Caco-2 (cell line): ENCODE measurements at regions not wholly inside any gene's neighbourhood (a gene's known extent, or its start where the extent isn't known, plus 50 kb on each side); places are given as distances from the start of the nearest gene placed in this dataset.
A peak's percentile ranks its signal among the peaks of the same experiment; 100 is the strongest.

Experiments
- BruUV-seq: library from RNA; stranded (reverse); fragments of 400-500 nt; replicated peaks from 2 replicates; lab custom pipeline; 2021; lab: Mats Ljungman, UMichigan
- CTCF ChIA-PET: fragments of 300-600 bp; sonication (Branson Sonifier 250); formaldehyde crosslinking; loops from one replicate; lab custom pipeline; 2022; ENCODE audit warnings: antibody characterized with exemption; lab: Charles Lee
- POLR2A ChIA-PET: fragments of 300-600 bp; sonication (Branson Sonifier 250); formaldehyde crosslinking; loops from one replicate; lab custom pipeline; 2022; ENCODE audit warnings: antibody characterized with exemption; lab: Charles Lee
- DNase-seq, 2 experiments: peaks; one replicate each; pipeline versions ENCODE4 v3.0.0 to v3.0.0-alpha.2; 2020 to 2022
- H3K27me3 ChIP-seq: replicated peaks from 2 replicates; pipeline ENCODE4 v1.6.0; 2011; ENCODE audit warnings: low read length; ENCODE audit not compliant: control insufficient read depth, insufficient read depth
- H3K36me3 ChIP-seq: 2 replicates; pipeline ENCODE4 v1.5.1; 2011; ENCODE audit warnings: low read length; ENCODE audit not compliant: control insufficient read depth, insufficient read depth
- H3K4me1 ChIP-seq: fragments of 250-450 bp; sonication (Bioruptor Pico); 2 replicates; pipeline ENCODE4 v1.5.1; 2020; ENCODE audit warnings: mild to moderate bottlenecking
- H3K4me3 ChIP-seq: 2 replicates; pipeline ENCODE4 v1.5.1; 2011; ENCODE audit warnings: low read depth, mild to moderate bottlenecking, control low read depth, low read length
- H3K9me3 ChIP-seq: fragments of 250-450 bp; sonication (Bioruptor Pico); 2 replicates; pipeline ENCODE4 v1.5.1; 2020; ENCODE audit warnings: mild to moderate bottlenecking, moderate library complexity
- H3K27ac Mint-ChIP-seq: one replicate; pipeline ENCODE4 v1.8.0; 2022; ENCODE audit warnings: mixed read lengths; ENCODE audit not compliant: unreplicated experiment
- H3K27me3 Mint-ChIP-seq: one replicate; pipeline ENCODE4 v1.8.0; 2022; ENCODE audit warnings: mixed read lengths; ENCODE audit not compliant: insufficient read depth, unreplicated experiment
- H3K36me3 Mint-ChIP-seq: one replicate; pipeline ENCODE4 v1.8.0; 2022; ENCODE audit warnings: mild to moderate bottlenecking, mixed read lengths; ENCODE audit not compliant: insufficient read depth, unreplicated experiment
- H3K4me1 Mint-ChIP-seq: one replicate; pipeline ENCODE4 v1.8.0; 2022; ENCODE audit warnings: low read depth, mixed read lengths; ENCODE audit not compliant: unreplicated experiment
- H3K4me3 Mint-ChIP-seq: one replicate; pipeline ENCODE4 v1.8.0; 2022; ENCODE audit warnings: mild to moderate bottlenecking, moderate library complexity, mixed read lengths; ENCODE audit not compliant: unreplicated experiment
- H3K9me3 Mint-ChIP-seq: one replicate; pipeline ENCODE4 v1.8.0; 2022; ENCODE audit warnings: mixed read lengths; ENCODE audit not compliant: unreplicated experiment
- intact Hi-C: fragments of 100-400 bp; cut with micrococcal nuclease; formaldehyde crosslinking; loops from one replicate; pipeline ENCODE4 v1.10.0; 2022; ENCODE audit not compliant: unreplicated experiment
- TF ChIP-seq, protein P1 (sequence below), 2 experiments: fragments of 200-600 bp in 1 of 2; IDR thresholded peaks; 1 replicate in 1 of 2; 2 replicates in 1 of 2; pipeline versions ENCODE4 v1.5.1 to v1.8.0; 2011 to 2022; ENCODE audit warnings: antibody characterized with exemption in 1 of 2, control low read depth in 1 of 2, inconsistent platforms in 1 of 2, low read depth in 1 of 2, low read length in 1 of 2, mild to moderate bottlenecking in 1 of 2, moderate library complexity in 1 of 2; ENCODE audit not compliant: insufficient read depth in 1 of 2, severe bottlenecking in 1 of 2, unreplicated experiment in 1 of 2

DNA sequence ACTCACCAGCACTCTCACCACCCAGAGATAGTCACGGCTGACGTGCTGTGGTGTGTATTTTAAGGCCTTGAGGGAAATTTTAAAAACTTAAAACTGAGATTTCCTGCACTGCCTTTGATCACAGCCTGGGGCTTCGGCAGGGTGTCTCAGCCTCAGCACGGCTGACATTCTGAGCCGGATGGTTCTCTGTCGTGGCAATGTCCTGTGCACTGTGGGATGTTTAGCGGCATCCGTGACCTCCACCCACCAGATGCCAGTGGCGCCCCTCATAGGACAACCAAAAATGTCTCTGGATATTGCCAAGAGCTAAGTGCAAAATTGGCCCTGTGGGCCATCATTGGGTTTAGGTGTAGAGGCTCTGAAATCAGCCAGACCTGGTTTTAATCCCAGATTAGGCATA, 142.2 kb upstream of the KCNG1 start:
- peak in 1 of 2 experiments; percentile 25 for DNase-seq
- intact Hi-C loops: no loop called here
- BruUV-seq: no TSS peak

DNA sequence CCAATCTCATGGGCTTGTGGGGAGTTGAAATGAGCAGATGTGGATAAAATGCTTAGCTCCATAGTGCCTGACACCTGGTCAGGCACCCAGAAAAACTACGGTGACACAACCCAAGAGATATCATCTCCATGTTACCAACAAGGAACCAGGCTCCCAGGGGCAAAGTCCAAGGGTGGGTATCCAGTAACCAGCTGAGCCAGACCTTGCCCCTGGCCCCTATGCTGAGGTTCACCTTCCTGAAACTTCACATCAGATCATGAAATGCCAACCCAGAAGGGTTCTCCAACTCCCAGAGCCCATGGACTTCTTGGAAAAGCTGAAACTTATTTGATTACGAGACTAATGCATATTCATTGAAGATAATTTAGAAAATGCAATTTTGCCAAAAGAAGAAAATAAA, 141.8 kb upstream of the KCNG1 start:
- H3K36me3 ChIP-seq: no peaks in the 10 kb centered on the region
- no TSS peak for BruUV-seq
- peaks cover 3% of the 10 kb centered on the region for H3K27me3 ChIP-seq
- Mint-ChIP-seq H3K36me3 (no peaks in the 10 kb centered on the region), H3K4me1 (no peaks in the 10 kb centered on the region), H3K4me3 (no peak overlapping the region), H3K27me3 (peaks cover 18% of the 10 kb centered on the region), H3K27ac (no peak overlapping the region), H3K9me3 (no peaks in the 10 kb centered on the region)
- H3K4me1 ChIP-seq: peaks cover 4% of the 10 kb centered on the region; the same call in 1 of the 2 replicates
- intact Hi-C loops: loop anchor here (5.0 kb wide), 1 partner anchor 107 kb away; no protein-coding TSS in a partner anchor
- peak in 1 of 2 experiments; percentile 47 for DNase-seq
- no peaks in the 10 kb centered on the region for H3K9me3 ChIP-seq
- no peak overlapping the region for H3K4me3 ChIP-seq
- POLR2A ChIA-PET: no interaction called here
- TF ChIP-seq, protein P1, sequence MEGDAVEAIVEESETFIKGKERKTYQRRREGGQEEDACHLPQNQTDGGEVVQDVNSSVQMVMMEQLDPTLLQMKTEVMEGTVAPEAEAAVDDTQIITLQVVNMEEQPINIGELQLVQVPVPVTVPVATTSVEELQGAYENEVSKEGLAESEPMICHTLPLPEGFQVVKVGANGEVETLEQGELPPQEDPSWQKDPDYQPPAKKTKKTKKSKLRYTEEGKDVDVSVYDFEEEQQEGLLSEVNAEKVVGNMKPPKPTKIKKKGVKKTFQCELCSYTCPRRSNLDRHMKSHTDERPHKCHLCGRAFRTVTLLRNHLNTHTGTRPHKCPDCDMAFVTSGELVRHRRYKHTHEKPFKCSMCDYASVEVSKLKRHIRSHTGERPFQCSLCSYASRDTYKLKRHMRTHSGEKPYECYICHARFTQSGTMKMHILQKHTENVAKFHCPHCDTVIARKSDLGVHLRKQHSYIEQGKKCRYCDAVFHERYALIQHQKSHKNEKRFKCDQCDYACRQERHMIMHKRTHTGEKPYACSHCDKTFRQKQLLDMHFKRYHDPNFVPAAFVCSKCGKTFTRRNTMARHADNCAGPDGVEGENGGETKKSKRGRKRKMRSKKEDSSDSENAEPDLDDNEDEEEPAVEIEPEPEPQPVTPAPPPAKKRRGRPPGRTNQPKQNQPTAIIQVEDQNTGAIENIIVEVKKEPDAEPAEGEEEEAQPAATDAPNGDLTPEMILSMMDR (IDR thresholded peaks at IDR 0.05; ENCODE audit: insufficient read depth in 1 of 2, low read depth in 1 of 2, low read length in 1 of 2, severe bottlenecking in 1 of 2, unreplicated experiment in 1 of 2): no peak
- CTCF ChIA-PET: no interaction called here

More for the DNA sequence above, 142.2 kb upstream of the KCNG1 start:
- Mint-ChIP-seq H3K27ac (no peak overlapping the region), H3K9me3 (no peaks in the 10 kb centered on the region), H3K36me3 (no peaks in the 10 kb centered on the region), H3K4me3 (no peak overlapping the region), H3K27me3 (peaks cover 19% of the 10 kb centered on the region), H3K4me1 (no peaks in the 10 kb centered on the region)
- TF ChIP-seq, protein P1 (IDR thresholded peaks at IDR 0.05; ENCODE audit: insufficient read depth in 1 of 2, low read depth in 1 of 2, low read length in 1 of 2, severe bottlenecking in 1 of 2, unreplicated experiment in 1 of 2): no peak
- ChIA-PET CTCF (no interaction called here), POLR2A (no interaction called here)
- Histone ChIP-seq H3K36me3 (no peaks in the 10 kb centered on the region), H3K4me1 (peaks cover 4% of the 10 kb centered on the region; the same call in 1 of the 2 replicates), H3K9me3 (no peaks in the 10 kb centered on the region), H3K4me3 (no peak overlapping the region), H3K27me3 (peaks cover 3% of the 10 kb centered on the region)

DNA sequence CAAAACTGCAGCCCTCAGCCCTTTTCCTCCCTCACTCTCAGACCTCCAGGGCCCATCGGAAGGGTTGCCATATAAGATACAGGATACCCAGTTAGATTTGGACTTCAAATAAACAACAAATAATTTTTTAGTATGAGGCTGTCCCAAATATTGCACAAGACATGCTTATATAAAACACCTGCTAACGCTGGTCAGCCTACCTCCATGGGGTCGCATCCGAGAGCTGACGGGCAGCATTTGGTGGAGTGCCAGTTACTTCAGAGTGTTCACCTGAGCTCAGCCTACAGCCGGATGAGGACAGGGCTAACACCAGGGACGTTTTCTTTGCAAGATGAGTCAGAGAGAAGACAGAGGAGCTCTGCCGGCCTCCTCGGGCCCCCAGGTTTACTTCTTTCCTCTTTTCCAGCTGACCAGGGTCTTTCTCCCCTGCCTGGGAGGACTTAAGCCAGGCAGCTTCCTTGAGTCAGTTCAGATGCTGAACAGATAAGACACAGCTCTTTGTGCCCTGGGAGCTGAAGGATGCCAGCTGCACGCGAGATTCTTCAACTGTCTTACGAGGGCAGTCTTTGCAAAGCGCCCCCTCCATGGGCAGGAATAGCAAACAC, 141.2 kb upstream of the KCNG1 start:
- Mint-ChIP-seq H3K36me3 (no peaks in the 10 kb centered on the region), H3K4me1 (no peaks in the 10 kb centered on the region), H3K27me3 (peaks cover 16% of the 10 kb centered on the region), H3K9me3 (no peaks in the 10 kb centered on the region), H3K4me3 (no peak overlapping the region), H3K27ac (no peak overlapping the region)
- Histone ChIP-seq H3K4me1 (peaks cover 4% of the 10 kb centered on the region; the same call in 1 of the 2 replicates), H3K36me3 (no peaks in the 10 kb centered on the region), H3K27me3 (peaks cover 3% of the 10 kb centered on the region), H3K4me3 (no peak overlapping the region), H3K9me3 (no peaks in the 10 kb centered on the region)
- DNase-seq: peak in 1 of 2 experiments; percentile 35
- CTCF ChIA-PET: no interaction called here
- intact Hi-C loops: loop anchor here (5.0 kb wide), 1 partner anchor 107 kb away; no protein-coding TSS in a partner anchor
- POLR2A ChIA-PET: no interaction called here
- TF ChIP-seq, protein P1 (IDR thresholded peaks at IDR 0.05; ENCODE audit: insufficient read depth in 1 of 2, low read depth in 1 of 2, low read length in 1 of 2, severe bottlenecking in 1 of 2, unreplicated experiment in 1 of 2): no peak
- BruUV-seq: no TSS peak
